Peyer's patch (tissue), 4 donors: ENCODE measurements at regions not wholly inside any gene's neighbourhood (a gene's known extent, or its start where the extent isn't known, plus 50 kb on each side); places are given as distances from the start of the nearest gene placed in this dataset.

Source experiments
- POLR2A ChIP-seq, 2 donors: fragments of 450-650 bp; IDR thresholded peaks; one replicate each; pipeline ENCODE4 v1.5.1; 2017; ENCODE audit warnings: antibody characterized with exemption in 2 of 2, mild to moderate bottlenecking in 2 of 2, moderate library complexity in 2 of 2
- TF ChIP-seq, protein P1 (sequence below), 6 experiments: fragments of 450-650 bp in 4 of 6; fragments of 200-600 bp in 2 of 6; sonication (generic) in 1 of 6; IDR thresholded peaks; one replicate each; pipeline ENCODE4 v1.5.1; 2017 to 2019; ENCODE audit warnings: antibody characterized with exemption in 6 of 6, mild to moderate bottlenecking in 3 of 6, moderate library complexity in 1 of 6

- TF ChIP-seq, protein P1, sequence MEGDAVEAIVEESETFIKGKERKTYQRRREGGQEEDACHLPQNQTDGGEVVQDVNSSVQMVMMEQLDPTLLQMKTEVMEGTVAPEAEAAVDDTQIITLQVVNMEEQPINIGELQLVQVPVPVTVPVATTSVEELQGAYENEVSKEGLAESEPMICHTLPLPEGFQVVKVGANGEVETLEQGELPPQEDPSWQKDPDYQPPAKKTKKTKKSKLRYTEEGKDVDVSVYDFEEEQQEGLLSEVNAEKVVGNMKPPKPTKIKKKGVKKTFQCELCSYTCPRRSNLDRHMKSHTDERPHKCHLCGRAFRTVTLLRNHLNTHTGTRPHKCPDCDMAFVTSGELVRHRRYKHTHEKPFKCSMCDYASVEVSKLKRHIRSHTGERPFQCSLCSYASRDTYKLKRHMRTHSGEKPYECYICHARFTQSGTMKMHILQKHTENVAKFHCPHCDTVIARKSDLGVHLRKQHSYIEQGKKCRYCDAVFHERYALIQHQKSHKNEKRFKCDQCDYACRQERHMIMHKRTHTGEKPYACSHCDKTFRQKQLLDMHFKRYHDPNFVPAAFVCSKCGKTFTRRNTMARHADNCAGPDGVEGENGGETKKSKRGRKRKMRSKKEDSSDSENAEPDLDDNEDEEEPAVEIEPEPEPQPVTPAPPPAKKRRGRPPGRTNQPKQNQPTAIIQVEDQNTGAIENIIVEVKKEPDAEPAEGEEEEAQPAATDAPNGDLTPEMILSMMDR (IDR thresholded peaks at IDR 0.05) = no peak
- no peak for TF ChIP-seq POLR2A (IDR thresholded peaks at IDR 0.05)
Measured at GRCh38 chr3:104892044-104892443, 474.7 kb upstream of the ALCAM start.
